ENCODE measurements at regions not wholly inside any gene's neighbourhood (a gene's known extent, or its start where the extent isn't known, plus 50 kb on each side); places are given as distances from the start of the nearest gene placed in this dataset.

- H3K4me3 ChIP-seq (ENCODE audit: extremely low read depth in 1 of 4, insufficient read depth in 2 of 4, low read depth in 3 of 4, low read length in 4 of 4), result no peak overlapping the region
- no peak overlapping the region for H3K4me2 ChIP-seq (ENCODE audit: insufficient read depth in 1 of 2, low read depth in 2 of 2, low read length in 2 of 2)
- no peak overlapping the region for H3K27ac ChIP-seq (ENCODE audit: low read depth, low read length)
- no peaks in the 10 kb centered on the region for H3K9me3 ChIP-seq (ENCODE audit: insufficient read depth in 2 of 2, low read depth in 1 of 2, low read length in 1 of 2)
- DNase-seq (ENCODE audit: low read depth in 1 of 2, low spot score in 2 of 2) (no peak), FAIRE-seq (no peak)
- H3K9ac ChIP-seq (replicated peaks in 1 of 4; ENCODE audit: extremely low read depth in 1 of 4, low read depth in 3 of 4, low read length in 3 of 4), result no peak overlapping the region
- no peak overlapping the region for H2BK15ac ChIP-seq (ENCODE audit: low read length)
- H2BK20ac ChIP-seq (ENCODE audit: low read length), result no peak overlapping the region
- no peak overlapping the region for H4K5ac ChIP-seq (ENCODE audit: insufficient read length, low read depth, low read length)
- no peak overlapping the region for H3K4ac ChIP-seq (replicated peaks; ENCODE audit: insufficient read length, low read depth, low read length)
- CTCF ChIA-PET (ENCODE audit: partially characterized antibody), result no interaction called here
- no peak overlapping the region for H2AK5ac ChIP-seq (ENCODE audit: low read depth, low read length)
- no peak overlapping the region for H3K23ac ChIP-seq (ENCODE audit: insufficient read length)
- H3K79me1 ChIP-seq (ENCODE audit: low read depth, low read length), result no peaks in the 10 kb centered on the region
- no peak overlapping the region for H3K56ac ChIP-seq (replicated peaks; ENCODE audit: insufficient read length, low read depth, low read length)
- no peaks in the 10 kb centered on the region for H3K36me3 ChIP-seq (ENCODE audit: control insufficient read depth in 2 of 4, insufficient read depth in 4 of 4, low read length in 3 of 4)
- no peak overlapping the region for H3K14ac ChIP-seq (ENCODE audit: insufficient read length)
- H3K23me2 ChIP-seq (ENCODE audit: low read depth, low read length), result no peaks in the 10 kb centered on the region
- POLR2A ChIA-PET (ENCODE audit: partially characterized antibody), result no interaction called here
- no peak overlapping the region for H4K8ac ChIP-seq (ENCODE audit: extremely low read depth, insufficient read depth, low read length)
- 96% methylated on average over 1 of the region's 1 CpG; no CpG with 5 or more reads in 1 of the 2 experiments for WGBS, 2 experiments (ENCODE audit: extremely low coverage in 1 of 2, insufficient coverage in 1 of 2, insufficient read length in 1 of 2, insufficient replicate concordance in 2 of 2, low coverage in 1 of 2, low lambda C conversion rate in 2 of 2, missing lambda C conversion rate in 1 of 2)
- no peaks in the 10 kb centered on the region for H3K4me1 ChIP-seq (replicated peaks in 1 of 4; ENCODE audit: control insufficient read depth in 3 of 4, insufficient read depth in 4 of 4, low read length in 3 of 4)
- H2BK12ac ChIP-seq (ENCODE audit: low read depth, low read length), result no peak overlapping the region
- H3K79me2 ChIP-seq (ENCODE audit: control insufficient read depth in 1 of 2, insufficient read depth in 2 of 2, low read length in 2 of 2), result no peaks in the 10 kb centered on the region
- no peaks in the 10 kb centered on the region for H3K27me3 ChIP-seq (replicated peaks in 1 of 4; ENCODE audit: control insufficient read depth in 3 of 4, extremely low read depth in 1 of 4, insufficient read depth in 3 of 4, low read length in 3 of 4)
- no peak overlapping the region for H2AFZ ChIP-seq (ENCODE audit: low read length)
- no peak overlapping the region for H2BK120ac ChIP-seq (replicated peaks; ENCODE audit: low read depth, low read length)
- H4K91ac ChIP-seq (replicated peaks; ENCODE audit: insufficient read length, low read length), result no peak overlapping the region
- no peaks in the 10 kb centered on the region for H4K20me1 ChIP-seq (replicated peaks in 1 of 2; ENCODE audit: control insufficient read depth in 1 of 2, insufficient read depth in 2 of 2, low read length in 2 of 2)
- H3K18ac ChIP-seq (ENCODE audit: extremely low read depth, low read length), result no peak overlapping the region
- H2BK5ac ChIP-seq (ENCODE audit: low read depth, low read length), result no peak overlapping the region
- TF ChIP-seq SAP30 (IDR thresholded peaks at IDR 0.05; ENCODE audit: insufficient read depth, insufficient replicate concordance, low read length) (no peak), SIN3A (conservative IDR thresholded peaks at IDR 0.05 in 1 of 2, IDR thresholded peaks at IDR 0.05 in 1 of 2; ENCODE audit: low read depth in 1 of 2, low read length in 2 of 2) (no peak)
These were observed 346.1 kb upstream of the TENM4 start for GRCh38 chr11:79786961-79787360.

All from H1 (cell line).